GM19438 (cell line): ENCODE measurements at regions not wholly inside any gene's neighbourhood (a gene's known extent, or its start where the extent isn't known, plus 50 kb on each side); places are given as distances from the start of the nearest gene placed in this dataset.
"Not testable (repeated sequence)": the region's sequence is repeated elsewhere in the genome, so short reads cannot be mapped to it uniquely, and the experiment has no call there.

Experiments used
- ATAC-seq: cut with Tn5 transposase; IDR thresholded peaks from one replicate; pipeline ENCODE4 v1.9.1; 2021; ENCODE audit warnings: low read depth; ENCODE audit not compliant: unreplicated experiment

DNA sequence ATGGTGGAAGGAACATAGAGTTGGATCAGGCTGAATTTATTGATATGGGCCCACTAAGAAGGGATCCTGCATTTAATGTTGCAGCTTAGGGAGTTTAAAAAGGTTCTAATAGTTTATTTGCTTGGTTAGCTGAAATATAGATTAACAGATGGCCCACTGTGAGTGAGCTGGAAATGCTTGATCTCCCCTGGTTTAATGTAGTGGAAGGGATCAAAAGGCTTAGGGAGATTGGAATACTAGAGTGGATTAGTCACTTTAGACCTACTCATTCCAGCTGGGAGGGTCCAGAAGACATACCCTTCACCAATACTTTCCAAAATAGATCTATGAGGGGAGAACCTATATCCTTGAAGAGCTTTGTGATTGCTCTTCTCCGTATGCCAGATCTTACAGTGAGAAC lies 130.1 kb upstream of the ZC3H12C start:
- no peak for ATAC-seq

DNA sequence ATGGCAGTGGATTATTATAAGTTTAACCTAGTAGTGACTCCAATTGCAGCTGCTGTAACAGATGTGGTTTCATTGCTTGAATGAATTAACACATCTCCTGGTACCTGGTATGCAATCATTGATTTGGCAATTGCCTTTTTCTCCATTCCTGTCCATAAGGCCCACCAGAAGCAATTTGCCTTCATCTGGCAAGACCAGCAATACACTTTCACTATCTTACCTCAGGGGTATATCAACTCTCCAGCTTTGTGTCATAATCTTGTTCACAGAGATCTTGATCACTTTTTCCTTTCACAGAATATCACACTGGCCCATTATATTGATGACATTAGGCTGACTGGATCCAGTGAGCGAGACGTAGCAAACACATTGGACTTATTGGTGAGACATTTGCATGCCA lies 128.7 kb upstream of the ZC3H12C start:
- ATAC-seq: no peak

DNA sequence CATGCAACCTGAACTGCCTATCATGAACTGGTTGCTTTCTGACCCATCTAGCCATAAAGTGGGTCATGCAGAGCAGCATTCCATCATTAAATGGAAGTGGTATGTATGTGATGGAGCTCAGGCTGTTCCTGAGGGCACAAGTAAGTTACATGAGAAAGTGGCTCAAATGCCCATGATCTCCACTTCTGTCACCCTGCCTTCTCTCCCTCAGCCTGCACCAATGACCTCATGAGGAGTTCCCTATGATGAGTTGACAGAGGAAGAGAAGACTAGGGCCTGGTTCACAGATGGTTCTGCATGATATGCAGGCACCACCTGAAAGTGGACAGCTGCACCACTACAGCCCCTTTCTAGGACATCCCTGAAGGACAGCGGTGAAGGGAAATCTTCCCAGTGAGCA lies 127.7 kb upstream of the ZC3H12C start:
- ATAC-seq: not testable (repeated sequence)

DNA sequence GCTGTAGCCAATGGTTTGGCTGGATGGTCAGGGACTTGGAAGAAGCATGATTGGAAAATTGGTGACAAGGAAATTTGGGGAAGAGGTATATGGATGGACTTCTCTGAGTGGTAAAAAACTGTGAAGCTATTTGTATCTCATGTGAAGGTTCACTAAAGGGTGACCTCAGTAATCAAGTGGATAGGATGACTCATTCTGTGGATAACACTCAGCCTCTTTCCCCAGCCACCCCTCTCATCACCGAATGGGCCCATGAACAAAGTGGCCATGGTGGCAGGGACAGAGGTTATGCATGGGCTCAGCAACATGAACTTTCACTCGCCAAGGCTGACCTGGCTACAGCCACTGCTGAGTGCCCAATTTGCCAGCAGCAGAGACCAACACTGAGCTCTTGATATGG lies 127.3 kb upstream of the ZC3H12C start:
- ATAC-seq: not testable (repeated sequence)

DNA sequence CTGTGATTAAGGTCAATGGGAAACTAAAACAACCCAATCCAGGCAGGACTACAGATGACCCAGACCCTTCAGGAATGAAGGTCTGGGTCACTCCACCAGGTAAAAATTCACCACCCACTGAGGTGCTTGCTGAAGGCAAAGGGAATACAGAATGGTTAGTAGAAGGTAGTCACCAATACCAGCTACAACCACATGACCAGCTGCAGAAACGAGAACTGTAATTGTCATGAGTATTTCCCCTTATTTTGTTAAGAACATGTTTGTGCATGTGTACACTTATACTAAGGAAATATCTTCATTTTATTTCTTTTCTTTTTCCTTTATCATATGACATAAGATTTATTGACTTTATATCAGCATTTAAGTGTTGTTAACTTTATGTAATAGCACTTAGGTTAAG lies 126.1 kb upstream of the ZC3H12C start:
- ATAC-seq: not testable (repeated sequence)

DNA sequence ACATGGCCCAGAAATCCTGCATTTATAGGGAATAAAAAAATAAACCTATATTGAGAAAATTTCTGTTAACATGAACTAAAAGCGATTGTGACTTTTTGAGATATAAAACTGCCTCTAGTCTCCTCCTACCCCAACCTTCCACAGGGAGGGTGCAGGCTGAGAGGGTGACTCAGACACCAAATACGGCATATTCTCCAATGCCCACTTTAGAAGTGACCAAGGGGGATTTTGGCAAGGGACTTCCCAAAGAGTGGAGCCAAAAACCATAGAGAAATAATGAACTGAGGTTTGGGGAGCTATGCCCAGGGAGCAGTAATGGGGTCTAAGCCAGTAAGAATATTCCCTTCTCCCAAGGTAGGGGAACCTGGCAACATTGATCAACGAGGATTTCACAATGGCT lies 124.9 kb upstream of the ZC3H12C start:
- ATAC-seq: no peak

DNA sequence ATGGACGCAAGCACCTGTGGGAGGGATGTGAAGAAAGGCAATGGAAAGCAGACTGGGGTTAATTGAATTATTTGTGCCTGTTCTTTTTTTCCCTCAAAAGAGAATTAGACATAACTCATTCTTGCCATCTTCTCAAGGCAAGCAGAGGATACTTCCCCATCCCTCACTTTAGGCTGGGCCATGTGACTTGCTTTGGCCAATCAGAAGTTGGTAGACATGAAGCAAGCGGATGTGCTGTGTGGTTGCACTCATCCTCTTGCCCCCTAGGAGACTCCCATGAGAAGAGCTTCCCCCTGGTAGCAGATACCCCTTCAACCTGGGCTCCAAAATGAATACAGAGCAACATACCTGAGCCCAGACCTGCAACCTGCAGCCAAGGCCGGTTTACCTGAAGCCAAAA lies 124.4 kb upstream of the ZC3H12C start:
- no peak for ATAC-seq

DNA sequence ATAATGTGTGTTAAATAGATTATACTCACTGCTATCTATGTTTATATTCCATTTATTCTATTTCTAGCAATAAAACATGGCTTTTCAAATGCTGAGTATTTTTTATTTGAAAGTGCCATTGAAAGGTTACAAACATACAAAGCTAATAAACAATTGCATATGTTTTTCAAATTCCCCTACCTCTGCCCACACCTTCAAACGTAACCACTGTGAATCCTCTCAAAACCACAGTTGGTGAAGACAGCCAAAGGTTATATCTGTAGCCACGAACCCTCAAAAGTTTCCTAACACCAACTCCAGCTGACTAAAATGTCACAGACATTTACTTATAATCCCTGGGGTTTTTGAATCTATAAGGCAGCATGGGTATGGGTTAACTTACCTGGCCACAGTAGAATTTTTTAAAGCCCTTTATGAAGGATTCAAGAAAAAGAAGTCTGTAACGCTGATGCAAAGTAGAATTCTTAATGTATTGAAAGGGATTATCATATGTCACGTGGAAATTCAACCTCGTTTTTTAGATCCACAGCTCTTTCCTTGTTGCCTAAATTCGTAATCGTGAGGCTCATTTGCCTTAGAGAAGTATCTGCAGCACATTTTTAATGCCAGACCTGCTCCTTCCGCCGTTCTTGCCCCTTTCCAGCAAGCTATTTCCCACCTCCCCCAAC lies 122.5 kb upstream of the ZC3H12C start:
- ATAC-seq: peak; percentile 48

DNA sequence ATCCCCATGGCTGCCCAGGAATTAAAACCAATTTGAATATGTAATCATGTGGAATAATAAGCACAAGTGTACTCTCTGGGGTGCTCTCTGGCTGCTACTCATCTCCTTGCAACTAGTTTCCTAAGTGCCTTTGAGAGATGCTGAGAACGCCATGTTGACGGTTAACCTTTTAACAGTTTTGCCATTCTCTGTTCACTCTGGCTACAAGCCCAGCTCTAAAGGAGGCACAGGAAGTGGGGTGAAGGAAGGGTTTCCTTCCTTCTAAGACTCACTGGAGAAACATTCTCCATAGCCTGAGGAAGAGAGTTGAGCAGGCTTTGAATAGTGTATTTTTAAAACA lies 122.0 kb upstream of the ZC3H12C start:
- ATAC-seq: peak; percentile 26

DNA sequence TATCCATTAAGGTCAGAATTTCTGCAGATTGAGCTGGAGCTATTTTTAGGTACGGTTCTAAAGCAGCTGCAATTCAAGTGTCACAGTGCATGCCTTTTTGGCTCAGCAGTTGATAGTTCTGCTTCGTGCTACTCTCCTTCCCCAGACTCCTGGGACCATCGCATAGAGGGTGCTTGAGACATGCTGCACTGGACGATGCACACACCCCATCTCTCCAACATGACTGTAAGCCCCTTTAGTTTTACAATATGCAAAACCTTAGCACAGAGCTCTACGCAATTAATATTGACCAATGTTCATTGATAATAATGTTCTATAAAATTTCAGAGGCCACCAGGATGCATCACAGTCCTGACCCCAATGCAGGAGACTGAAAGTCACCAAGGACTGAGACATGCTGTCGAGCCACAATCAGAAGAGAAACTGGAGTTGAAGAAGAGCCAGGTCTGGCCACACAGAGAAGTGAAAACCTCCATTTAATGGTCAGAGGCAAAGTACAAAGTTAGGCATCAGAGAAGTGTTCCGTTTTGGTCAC lies 120.9 kb upstream of the ZC3H12C start:
- peak; percentile 74 for ATAC-seq

DNA sequence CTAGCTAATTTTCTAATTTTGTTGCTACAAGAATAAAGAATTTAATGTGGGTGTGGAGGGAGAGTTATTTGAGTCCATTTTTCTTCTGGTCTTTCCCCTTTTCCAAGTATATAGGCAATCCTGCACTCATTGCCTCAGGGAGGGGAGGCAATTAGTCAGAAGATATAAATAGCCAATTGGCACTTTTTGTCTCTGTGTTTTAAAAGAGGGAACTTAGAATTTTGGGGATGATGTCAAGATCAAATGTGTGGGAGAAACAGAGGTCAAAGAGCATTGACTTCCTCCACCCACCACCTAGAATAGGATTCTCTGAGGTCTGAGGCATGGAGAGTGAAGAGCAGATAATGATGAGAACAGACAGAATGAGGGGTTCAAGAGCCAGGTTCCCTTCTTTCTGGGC lies 120.3 kb upstream of the ZC3H12C start:
- no peak for ATAC-seq

DNA sequence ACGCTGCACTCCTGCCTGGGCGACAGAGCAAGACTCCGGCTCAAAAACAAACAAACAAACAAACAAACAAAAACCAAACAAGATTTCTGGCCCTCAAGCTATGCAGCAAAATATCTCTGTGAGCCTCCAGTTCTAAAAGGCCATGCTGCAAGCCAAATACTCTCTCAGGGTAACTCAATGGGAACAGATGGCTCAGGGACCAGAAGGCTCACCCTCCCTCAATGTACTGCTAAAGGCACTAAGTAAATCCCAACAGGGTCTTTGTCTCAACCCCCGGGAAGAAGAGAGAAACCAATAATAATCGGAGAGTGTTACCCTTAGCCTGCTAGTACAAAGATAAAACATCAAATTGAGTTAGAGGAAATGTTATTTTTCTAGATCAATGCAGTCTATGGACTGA lies 119.7 kb upstream of the ZC3H12C start:
- no peak for ATAC-seq

DNA sequence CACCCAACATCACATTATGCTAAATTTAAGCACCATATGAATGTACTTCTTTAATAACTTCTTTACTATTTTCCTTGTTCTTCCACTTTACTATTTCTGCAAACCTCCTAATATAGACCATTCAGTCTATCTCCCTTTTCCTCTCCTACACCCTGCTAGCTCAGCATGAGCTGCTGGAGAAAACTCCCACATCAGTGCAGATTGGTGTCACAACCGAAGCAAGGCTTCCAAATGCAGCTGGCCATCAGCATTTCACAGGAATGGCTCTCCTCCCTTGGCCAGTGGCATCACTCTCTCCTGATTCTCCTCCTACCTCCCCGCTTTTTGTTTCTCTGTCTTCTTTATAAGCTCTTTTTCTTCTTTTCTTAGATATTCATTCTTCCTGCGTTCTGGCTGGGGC lies 118.7 kb upstream of the ZC3H12C start:
- ATAC-seq: no peak

DNA sequence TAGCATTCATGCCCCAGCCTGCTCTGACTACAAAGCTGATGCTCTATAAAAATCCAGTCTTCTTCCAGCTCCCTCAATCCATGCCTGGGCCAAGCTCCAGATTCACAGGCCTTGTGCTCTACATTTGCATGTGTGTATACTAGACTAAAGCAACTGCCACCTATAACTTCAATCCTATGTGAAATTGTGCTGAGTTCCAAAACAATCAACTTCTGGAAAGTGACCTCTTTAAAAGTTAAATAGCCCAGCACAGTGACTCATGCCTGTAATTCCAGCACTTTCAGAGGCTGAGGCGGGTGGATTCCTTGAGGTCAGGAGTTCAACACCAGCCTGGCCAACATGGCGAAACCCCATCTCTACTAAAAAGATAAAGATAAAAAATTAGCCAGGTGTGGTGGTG lies 114.3 kb upstream of the ZC3H12C start:
- ATAC-seq: no peak

DNA sequence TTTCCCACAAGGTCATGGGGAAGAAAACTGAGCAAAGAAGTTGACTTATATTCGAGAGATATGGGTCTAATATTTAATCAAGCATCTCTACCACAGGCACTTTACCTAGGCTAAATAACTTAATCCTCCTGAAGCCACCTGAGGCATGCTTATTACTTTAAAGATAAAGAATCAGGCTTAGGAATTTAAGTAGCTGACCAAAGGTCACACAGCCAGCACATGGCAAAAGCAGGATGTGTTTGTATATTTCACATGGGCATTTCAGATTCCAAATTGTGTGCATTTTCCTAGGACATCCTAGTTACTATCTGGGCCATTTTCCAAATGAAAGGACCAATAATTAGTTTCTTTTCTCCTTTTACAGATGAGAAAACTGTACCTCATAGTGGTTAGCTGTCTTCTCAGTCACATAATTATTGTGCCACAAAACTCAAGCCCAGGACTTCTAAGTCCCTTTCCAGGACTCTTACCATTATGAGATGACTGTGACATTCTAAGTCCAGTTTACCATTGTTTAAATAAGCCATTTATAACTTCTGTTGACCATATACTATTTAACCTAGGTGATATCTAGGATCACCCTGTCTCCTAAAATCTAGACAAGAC lies 112.1 kb upstream of the ZC3H12C start:
- no peak for ATAC-seq

DNA sequence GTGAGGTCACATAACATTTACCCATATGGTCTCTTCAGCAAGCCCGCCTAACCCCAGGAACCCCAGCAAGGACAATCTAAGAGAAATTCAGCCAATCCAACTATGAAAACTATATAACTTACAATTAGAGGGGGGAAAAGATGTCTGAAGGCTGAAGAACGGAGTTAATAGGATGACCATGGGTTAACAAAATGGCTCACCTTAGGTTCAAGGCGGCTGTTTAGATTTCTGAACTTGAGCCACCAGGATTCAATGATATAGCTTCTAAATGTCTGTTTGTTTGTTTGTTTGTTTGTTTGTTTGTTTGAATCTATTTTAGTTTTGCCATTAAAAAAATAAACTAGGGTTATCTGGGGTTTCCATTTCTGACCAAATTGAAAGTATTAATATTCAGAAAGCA lies 109.8 kb upstream of the ZC3H12C start:
- no peak for ATAC-seq

DNA sequence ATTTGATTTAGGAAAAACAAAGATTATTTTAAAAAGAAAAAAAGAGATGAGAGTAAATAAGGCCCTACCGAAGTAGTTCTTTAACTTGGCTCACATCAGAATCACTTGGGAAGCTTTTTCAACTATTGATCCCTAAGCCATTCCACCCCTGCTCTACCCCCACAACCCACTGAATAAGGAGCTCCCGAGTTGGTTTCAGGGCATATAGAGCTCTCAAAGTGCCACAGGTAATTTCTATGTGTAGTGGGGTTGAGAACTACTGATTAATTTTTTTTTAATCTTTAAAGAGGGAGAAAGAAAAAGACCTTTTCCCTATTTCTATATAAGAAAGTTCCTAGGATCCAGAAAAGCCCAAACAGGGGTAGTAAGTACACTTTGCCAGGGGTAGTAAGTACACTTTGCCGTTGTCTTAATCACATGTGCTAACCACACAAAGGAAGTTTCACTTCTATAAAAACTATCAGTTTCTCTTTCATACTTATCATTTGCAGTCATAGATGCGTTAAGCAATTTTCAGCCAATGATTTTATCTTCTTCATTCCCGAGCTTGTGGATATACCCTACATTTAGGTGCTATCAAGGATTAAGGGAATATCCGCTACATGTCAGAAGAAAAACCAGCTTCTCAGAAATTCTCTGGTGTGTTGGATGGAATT lies 108.4 kb upstream of the ZC3H12C start:
- peak; percentile 95 for ATAC-seq

DNA sequence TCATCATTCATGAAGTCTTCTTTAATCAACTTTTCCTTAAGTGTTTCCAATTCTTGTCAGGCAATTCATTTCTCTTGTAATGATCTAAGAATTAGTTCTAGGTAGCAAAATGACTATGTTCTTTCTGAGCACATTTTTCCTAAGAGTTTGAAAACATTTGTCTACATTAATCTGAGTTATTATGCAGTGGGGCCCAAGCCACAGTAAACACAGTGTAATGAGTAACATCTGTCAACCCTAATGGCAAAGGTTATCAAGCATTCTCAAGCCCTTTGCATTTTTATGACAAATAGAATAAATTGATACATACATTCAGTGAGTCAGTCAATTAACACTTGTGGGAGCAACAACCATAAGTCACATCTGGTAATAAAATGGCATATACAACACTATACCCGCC lies 106.7 kb upstream of the ZC3H12C start:
- no peak for ATAC-seq

DNA sequence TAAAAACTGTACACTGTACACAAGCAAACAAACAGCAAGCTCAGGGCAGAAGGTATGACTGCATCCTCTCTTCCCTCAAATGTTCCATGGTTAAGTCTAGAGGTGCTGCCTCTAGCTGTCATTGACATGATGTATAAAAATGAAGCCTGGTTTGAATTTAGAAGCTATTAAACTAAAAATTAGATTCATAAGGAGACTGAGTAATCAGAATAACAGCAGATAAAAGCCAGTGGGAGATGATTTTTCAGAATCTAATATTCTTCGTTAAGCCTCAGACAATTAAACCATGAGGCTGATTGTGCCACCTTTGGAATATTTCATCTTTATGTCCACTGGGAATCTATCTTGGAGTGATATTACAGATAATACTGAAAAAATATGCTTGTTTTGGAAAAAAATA lies 101.4 kb upstream of the ZC3H12C start:
- no peak for ATAC-seq

DNA sequence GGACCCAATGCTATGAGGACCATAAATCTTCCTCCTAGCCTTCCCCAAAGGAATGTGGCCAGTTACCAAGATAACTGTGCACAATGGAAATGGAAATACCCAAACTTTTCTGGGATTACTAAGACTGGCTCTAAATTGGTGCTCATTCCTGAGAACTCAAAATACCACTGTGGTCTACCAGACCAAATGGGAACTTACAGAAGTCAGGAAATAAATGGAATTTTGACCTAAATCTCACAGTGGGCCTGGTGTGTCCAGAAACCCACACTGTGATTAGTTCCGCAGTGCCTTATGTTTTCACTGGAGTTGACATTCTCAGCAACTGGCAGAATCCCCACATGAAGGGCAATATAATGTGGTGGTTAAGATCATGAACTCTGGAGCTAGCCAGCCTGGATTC lies 99.4 kb upstream of the ZC3H12C start:
- no peak for ATAC-seq

DNA sequence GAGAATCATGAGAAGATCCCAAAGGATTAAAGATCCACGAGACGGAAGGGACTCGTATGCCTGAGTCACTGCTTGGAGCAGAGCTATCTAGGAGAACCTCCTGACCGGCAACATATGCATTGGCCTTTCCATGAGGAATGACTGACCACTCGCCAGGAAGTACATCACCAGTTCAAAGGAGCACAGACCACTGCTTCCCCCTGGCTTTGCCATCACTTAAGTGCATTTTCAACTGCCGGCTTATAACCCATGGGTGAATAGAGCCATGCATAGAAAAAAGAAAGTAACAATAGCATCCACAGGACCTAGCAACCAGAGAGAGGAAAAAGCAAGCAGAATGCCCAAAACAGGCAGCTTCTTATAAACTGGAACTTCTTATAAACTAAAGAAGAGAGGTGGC lies 98.3 kb upstream of the ZC3H12C start:
- no peak for ATAC-seq

DNA sequence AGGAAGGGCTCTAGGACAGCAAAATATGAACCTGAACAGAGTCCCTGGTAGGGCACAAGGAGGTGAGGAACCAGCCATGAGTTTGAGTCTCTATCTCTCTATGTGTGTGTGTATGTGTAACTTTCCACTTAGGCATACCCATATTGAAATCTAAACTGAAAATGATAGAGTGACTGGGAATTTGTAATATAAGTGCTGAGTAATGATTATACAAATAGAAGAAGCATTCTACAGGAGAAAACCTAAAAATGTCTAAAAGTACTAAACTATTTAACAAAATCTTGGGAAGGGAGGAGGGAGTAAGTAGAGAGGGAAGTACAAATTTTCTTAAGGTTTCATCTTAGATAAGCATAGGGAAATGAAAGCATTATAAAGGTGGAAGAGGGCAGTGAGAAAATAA lies 97.1 kb upstream of the ZC3H12C start:
- ATAC-seq: no peak
